NCI-H524 treated with DMSO at 0.1 percent for 48 hours (cell line): ENCODE measurements at regions not wholly inside any gene's neighbourhood (a gene's known extent, or its start where the extent isn't known, plus 50 kb on each side); places are given as distances from the start of the nearest gene placed in this dataset.

Experiments
- DNase-seq: peaks from one replicate; lab custom pipeline; 2025; lab: John Stamatoyannopoulos, UW

DNA sequence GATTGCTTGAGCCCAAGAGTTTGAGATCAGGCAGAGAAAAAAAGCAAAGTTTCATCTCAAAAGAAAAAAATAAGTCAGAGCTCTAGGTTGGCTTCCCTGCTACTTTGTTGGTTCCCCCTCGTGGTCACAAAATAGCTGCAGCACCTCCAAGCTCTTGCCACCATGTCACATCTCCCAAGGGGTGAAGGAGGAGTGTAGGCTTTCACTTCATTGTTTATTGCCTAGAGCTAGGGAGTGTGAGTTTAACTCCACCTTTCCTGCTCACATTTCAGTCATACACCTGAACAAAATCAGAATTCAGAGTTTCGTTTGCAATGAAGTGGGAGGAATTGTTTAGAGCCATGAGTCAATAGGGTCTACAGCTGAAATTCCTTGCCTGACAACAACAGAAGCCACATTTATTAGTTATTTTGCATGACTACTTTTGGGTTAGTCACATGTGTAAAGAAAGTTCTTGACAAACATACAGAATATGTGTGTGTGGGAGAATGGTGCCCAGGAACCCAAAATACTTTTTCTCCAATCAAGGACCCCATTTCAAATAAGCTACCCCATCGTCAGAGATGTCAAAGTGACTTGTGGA is 56.2 kb upstream of the UFL1 start:
- DNase-seq, result no peak

DNA sequence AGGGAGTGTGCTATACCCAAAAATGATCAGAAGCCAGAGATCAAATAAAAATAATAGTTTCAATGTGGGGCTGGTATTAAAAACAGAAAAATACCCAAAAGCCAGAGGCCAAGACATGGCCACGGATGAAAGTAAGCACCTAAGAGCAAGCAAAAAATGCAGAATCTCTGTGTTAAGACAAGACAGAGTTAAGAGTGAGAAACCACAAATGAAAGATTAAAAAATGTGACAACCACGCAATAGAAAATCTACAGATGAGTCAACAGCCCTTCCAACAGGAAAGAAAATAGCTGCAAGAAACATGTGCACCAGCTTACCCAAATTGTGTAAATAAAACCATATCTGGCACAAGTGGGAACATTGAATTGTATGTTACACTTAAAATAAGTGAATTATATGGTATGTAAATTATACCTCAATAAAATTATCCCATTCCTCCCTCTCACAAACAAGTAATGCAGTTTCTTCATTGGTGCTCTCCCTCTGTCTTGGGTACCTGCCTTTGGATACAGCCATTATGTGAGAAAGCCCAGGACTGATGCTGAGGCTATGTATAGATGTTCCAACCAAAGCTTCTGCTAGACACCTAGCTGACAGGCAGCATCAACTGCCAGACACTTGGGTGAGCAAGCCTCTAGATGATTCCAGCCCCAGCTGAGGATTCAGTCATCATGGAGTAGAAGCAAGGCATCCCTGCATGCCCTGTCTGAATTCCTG is 55.3 kb upstream of the UFL1 start:
- no peak for DNase-seq

DNA sequence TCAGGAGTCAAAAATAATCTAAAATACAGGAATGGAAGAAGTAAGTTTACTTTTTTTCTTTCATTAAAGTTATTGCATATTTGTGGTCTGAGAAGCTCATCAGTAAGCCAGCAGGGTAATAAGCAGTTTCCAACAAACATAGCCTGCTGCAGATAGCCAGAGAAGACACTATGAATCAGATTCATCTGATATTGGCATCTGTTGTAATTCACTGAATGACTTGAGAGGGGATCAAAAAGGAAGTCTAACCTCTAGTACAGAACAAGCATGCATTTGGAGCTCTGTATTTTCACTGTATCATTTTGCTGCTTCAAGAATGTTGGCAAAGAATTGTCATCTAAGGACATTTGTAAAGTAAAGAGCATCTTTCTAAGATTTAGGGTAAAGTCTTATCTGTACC is 53.8 kb upstream of the UFL1 start:
- no peak for DNase-seq

DNA sequence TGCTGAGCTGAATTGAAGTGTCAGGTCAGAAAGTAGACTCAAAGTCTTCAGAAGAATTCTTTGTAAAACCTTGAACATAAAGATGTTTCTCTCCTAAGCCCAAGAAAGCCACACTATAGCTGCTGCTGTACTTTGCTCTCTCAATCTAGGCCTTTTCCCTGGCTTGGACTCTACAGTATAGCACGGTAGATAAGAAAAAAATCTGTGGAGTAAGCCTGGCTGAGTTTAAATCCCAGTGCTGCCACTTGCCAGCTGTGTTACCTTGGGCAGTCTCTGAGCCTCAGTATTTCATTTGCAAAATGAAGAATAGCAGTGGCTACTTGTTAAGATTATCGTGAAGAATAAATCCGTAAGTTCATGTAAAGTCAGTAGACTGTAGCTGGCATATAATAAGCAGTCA is 53.3 kb upstream of the UFL1 start:
- DNase-seq, result no peak

GRCh38 chr6:96468681-96469224 is 52.9 kb upstream of the UFL1 start:
- no peak for DNase-seq

- no peak for DNase-seq
These were observed 52.3 kb upstream of the UFL1 start for GRCh38 chr6:96469312-96469711.

DNA sequence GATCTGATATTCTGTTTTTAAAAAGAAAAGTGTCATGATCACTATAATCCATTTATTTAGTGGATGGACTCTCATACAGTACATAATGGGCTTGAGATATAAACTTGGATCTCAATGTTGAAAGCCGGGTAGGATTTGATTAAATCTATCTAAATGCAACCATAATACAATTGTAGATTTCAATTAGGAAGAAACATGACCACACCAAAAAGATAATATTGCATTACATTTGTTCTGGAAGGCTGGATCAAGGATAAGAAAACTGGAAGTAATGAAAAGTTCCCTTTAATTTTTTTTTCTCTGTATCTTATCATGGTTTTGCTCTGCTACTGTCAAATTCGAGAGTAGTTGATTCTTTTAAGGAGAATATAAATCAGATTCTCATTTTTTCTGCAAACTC is 51.3 kb upstream of the UFL1 start:
- DNase-seq, result no peak
